Mesodermal cell (in vitro differentiated cells): ENCODE measurements at regions not wholly inside any gene's neighbourhood (a gene's known extent, or its start where the extent isn't known, plus 50 kb on each side); places are given as distances from the start of the nearest gene placed in this dataset.

Source experiments
- H3K27ac ChIP-seq: 2 replicates; pipeline ENCODE4 v1.7.0; 2013; ENCODE audit warnings: mild to moderate bottlenecking, low read depth, low read length, moderate library complexity; ENCODE audit not compliant: severe bottlenecking
- H3K36me3 ChIP-seq: 2 replicates; pipeline ENCODE4 v1.7.1; 2013; ENCODE audit warnings: mild to moderate bottlenecking, low read length, moderate library complexity; ENCODE audit not compliant: control insufficient read depth, insufficient read depth
- H3K4me1 ChIP-seq: one replicate; pipeline ENCODE4 v1.7.1; 2013; ENCODE audit warnings: mild to moderate bottlenecking, low read length; ENCODE audit not compliant: insufficient read depth, control insufficient read depth, poor library complexity, severe bottlenecking
- H3K4me3 ChIP-seq: 2 replicates; pipeline ENCODE4 v1.7.0; 2013; ENCODE audit warnings: low read length, control low read depth, mild to moderate bottlenecking; ENCODE audit not compliant: insufficient read depth, poor library complexity, severe bottlenecking; ENCODE audit errors: extremely low read depth
- H3K9me3 ChIP-seq: 2 replicates; pipeline ENCODE4 v1.7.1; 2013; ENCODE audit warnings: mild to moderate bottlenecking, low read length, moderate library complexity; ENCODE audit not compliant: control insufficient read depth
- WGBS, 2 experiments: methylation state at CpG; one replicate each; pipeline ENCODE4 v1.1.5; 2013; ENCODE audit warnings: missing lambda C conversion rate in 2 of 2; ENCODE audit not compliant: insufficient coverage in 2 of 2; 5-methylcytosine and 5-hydroxymethylcytosine counted together

DNA sequence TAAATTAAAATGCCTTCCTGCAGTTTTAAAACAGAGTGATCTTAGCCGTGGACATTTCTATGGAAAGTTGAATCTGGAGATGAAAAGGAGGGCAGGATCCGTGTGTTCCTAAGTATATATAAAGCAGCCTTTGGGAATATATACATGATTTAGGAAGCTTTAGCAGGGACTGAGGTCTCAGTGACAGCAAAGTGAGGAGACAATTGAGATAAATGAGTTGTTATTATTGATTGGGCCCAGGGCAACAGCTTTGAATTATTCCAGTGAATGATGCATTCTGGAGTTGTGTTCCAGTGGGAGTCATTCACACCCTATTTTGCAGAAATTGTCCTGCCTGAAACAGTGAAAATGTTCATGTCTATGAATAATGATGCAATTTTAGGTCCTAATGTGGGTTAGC lies 281.4 kb downstream of the BCHE start:
- WGBS, 2 experiments: 89 to 91% methylated on average over 2 of the region's 2 CpGs
- Histone ChIP-seq H3K27ac (no peak overlapping the region), H3K9me3 (no peaks in the 10 kb centered on the region), H3K36me3 (no peaks in the 10 kb centered on the region), H3K4me1 (no peaks in the 10 kb centered on the region), H3K4me3 (no peak overlapping the region)

DNA sequence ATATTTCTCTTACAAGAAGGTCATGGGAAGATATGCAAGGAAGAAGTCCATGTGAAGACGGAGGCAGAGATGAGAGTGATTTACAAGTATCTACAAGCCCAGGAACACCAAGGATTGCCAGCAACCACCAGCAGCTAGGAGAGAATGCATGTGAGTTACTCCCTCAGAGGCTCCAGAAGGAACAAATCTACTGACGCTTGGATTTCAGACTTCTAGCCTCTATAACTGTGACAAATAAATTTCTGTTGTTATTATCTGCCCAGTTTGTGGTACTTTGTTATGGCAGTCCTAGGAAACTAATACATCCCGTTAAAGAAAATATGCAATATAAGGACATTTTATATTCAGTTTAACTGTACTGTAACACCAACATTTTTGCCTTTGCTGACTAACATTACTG lies 283.9 kb downstream of the BCHE start:
- WGBS, 2 experiments: no CpG with 5 or more reads among the region's 3 CpGs
- Histone ChIP-seq H3K36me3 (no peaks in the 10 kb centered on the region), H3K4me1 (no peaks in the 10 kb centered on the region), H3K9me3 (no peaks in the 10 kb centered on the region), H3K27ac (no peak overlapping the region), H3K4me3 (no peak overlapping the region)

DNA sequence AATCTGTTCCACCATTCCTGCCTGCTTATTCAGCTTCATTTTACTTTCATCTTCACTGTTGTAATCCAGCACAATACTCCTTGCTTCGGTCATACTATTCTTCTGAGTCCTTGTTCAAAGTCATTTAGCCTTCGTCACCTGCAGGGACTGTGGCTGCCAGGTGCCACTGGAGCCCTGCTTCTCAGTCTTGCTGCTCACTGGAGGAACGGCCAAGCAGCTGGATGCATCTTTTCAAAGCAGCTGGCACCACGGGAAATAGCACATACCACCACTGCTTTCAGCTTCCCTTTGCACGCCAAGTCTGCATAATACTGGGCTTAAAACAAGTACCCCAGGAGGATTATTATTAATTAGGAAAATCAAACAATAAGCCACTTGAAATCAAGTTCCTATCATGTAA lies 287.6 kb downstream of the BCHE start:
- Histone ChIP-seq H3K27ac (no peak overlapping the region), H3K4me1 (no peaks in the 10 kb centered on the region), H3K9me3 (no peaks in the 10 kb centered on the region), H3K4me3 (no peak overlapping the region), H3K36me3 (no peaks in the 10 kb centered on the region)
- WGBS, 2 experiments: 83 to 89% methylated on average over 2 to 3 of the region's 5 CpGs

DNA sequence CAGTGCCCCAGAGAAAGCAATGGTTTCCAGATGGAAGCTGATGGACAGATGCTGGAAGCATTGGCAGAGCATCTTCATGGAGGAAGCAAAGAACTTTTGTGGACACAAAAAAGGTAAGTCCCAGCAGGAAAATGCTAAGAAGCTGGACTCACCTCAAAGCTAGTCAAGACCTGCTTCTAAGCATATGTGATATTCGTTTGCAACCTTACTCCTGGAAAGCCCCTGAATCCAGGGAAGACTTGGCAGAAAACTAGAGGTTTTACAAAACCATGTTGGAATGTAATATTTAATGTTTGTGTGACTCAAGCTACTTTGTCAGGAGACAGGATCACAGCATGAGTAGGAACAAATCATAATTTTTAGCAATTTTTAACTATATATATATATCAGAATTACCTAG lies 288.2 kb downstream of the BCHE start:
- WGBS, 2 experiments: 83% methylated on average over 1 of the region's 1 CpG
- H3K9me3 ChIP-seq: no peaks in the 10 kb centered on the region
- H3K4me3 ChIP-seq: no peak overlapping the region
- no peaks in the 10 kb centered on the region for H3K36me3 ChIP-seq
- no peak overlapping the region for H3K27ac ChIP-seq
- no peaks in the 10 kb centered on the region for H3K4me1 ChIP-seq

DNA sequence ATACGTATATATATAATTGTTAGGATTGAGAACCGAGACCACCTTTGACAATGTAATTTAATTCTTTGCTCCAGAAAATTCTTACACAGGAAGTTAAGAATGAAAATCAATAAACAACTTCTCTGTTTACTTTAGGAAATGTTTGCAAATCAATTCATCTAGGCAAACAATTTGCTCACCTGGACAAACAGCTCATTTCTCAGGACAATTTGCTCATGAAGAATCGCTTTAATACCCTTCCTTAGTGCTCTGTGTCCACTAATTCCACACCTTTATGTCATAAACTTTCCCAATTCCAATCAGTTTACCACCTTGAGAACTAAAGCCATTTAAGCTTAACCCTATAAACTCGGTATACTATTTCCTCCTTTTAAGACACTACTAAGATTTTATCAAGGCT lies 292.2 kb downstream of the BCHE start:
- no peaks in the 10 kb centered on the region for H3K9me3 ChIP-seq
- WGBS, 2 experiments: 71 to 94% methylated on average over 1 to 2 of the region's 4 CpGs
- H3K4me1 ChIP-seq: no peaks in the 10 kb centered on the region
- H3K27ac ChIP-seq: no peak overlapping the region
- no peaks in the 10 kb centered on the region for H3K36me3 ChIP-seq
- H3K4me3 ChIP-seq: no peak overlapping the region

DNA sequence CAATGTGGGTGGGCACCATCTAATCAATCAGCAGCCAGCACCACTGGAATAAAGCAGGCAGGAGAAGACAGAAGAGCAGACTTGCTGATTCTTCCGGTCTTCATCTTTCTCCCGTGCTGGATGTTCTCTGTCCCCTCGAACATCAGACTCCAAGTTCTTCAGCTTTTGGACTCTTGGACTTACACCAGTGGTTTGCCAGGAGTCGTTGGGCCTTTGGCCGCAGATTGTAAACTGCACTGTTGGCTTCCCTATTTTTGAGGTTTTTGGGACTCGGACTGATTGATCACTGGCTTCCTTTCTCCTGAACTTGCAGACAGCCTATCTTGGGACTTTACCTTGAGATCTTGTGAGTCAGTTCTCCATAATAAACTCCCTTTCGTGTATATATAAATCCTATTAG lies 292.8 kb downstream of the BCHE start:
- Histone ChIP-seq H3K27ac (no peak overlapping the region), H3K9me3 (no peaks in the 10 kb centered on the region)
- 91 to 93% methylated on average over 6 of the region's 7 CpGs for WGBS, 2 experiments

DNA sequence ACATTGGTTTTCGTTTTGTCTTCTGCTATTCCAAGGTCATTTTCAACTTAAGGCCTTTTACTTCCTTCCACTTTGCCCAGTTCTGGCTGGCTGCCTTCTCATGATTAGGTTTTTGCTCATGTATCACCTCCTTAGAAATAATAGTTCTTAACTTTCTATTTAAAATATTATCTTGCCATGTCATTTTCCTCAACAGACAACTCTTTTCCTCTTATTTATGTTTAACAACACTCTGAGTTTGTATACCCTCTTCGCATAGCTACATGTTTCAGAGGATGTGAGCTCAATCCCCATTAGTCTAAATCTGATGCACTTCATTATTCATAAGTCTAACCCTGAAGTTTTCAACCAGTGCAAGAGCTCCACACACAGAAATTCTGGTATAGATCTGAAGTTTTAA lies 299.1 kb downstream of the BCHE start:
- Histone ChIP-seq H3K27ac (no peak overlapping the region), H3K36me3 (no peaks in the 10 kb centered on the region), H3K4me3 (no peak overlapping the region), H3K4me1 (no peaks in the 10 kb centered on the region), H3K9me3 (no peaks in the 10 kb centered on the region)
- 61 to 95% methylated on average over 2 of the region's 2 CpGs for WGBS, 2 experiments

More for the DNA sequence above, 292.8 kb downstream of the BCHE start:
- Histone ChIP-seq H3K4me1 (no peaks in the 10 kb centered on the region), H3K4me3 (no peak overlapping the region), H3K36me3 (no peaks in the 10 kb centered on the region)

DNA sequence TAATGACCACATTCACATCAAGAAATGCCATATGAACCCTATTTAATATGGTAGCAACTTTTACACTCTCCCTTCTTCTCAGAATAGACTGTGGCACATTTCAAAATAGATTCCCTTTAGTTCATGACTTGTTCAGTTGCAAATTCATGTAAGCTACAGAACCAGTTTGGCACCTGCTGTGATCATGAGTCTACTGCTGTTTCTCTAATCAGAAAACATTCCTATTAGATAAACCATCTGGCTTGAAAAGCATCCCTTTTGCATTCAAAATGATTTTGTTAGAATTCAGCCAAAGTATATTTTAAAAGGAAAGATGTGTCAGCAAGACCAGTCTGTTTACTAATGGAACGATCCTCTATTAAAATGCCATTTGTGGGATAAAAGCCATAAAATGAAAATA lies 304.4 kb downstream of the BCHE start:
- Histone ChIP-seq H3K4me1 (no peaks in the 10 kb centered on the region), H3K9me3 (no peaks in the 10 kb centered on the region), H3K27ac (no peak overlapping the region), H3K36me3 (no peaks in the 10 kb centered on the region), H3K4me3 (no peak overlapping the region)
- no CpG with 5 or more reads among the region's 1 CpG for WGBS, 2 experiments

DNA sequence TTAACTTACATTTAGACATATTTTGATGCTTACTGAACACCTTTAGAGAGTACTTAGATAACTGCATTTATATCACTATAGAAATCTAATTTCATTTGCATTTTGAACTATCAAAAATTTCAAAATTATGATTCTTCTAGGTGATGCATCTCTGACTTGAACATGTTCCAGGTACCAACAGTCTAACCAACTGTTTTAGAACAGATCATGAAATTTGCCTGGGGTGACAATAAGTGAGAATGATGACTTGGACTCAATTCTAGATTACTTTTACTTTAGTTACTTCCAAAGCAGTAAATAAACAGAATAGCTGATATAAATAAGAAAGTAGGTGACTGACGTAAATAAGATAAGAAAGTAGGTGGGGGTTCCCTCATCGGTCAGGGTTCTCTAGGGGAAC lies 307.8 kb downstream of the BCHE start:
- no peaks in the 10 kb centered on the region for H3K4me1 ChIP-seq
- H3K4me3 ChIP-seq: no peak overlapping the region
- H3K9me3 ChIP-seq: no peaks in the 10 kb centered on the region
- WGBS, 2 experiments: 86 to 92% methylated on average over 2 of the region's 2 CpGs
- H3K27ac ChIP-seq: no peak overlapping the region
- H3K36me3 ChIP-seq: no peaks in the 10 kb centered on the region

DNA sequence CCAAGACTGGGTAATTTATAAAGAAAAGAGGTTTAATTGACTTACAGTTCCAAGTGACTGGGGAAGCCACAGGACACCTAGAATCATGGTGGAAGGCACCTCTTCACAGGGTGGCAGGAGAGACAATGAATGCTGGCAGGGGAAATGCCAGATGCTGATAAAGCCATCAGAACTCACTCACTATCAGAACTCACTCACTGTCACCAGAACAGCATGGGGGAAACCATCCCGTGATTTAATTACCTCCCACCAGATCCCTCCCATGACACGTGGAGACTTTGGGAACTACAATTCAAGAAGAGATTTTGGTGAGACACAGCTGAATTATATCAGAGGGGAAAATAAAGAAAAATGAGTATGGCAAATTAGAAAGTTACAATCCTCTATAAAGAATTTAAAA lies 310.9 kb downstream of the BCHE start:
- WGBS, 2 experiments: no CpG with 5 or more reads among the region's 2 CpGs
- H3K4me1 ChIP-seq: no peaks in the 10 kb centered on the region
- no peak overlapping the region for H3K4me3 ChIP-seq
- H3K36me3 ChIP-seq: no peaks in the 10 kb centered on the region
- no peak overlapping the region for H3K27ac ChIP-seq
- no peaks in the 10 kb centered on the region for H3K9me3 ChIP-seq

DNA sequence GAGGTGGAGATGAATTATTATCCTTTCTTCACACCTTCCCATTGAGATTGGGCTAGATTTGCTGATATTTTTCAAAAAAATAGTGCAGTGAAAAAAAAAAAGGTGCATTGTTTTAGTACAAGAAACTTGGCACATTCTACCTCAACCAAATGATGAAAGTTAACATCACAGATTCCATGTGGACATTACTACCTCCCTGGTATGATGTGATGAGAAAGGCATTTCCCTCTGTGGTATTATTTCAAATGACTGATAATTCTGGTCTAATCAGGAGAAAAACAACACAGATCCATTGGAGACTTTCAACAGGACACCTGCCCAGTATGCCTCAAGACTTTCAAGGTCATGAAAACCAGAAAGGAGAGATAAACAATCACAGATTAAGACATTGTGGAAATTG lies 313.4 kb downstream of the BCHE start:
- H3K4me3 ChIP-seq: no peak overlapping the region
- H3K27ac ChIP-seq: no peak overlapping the region
- H3K9me3 ChIP-seq: no peaks in the 10 kb centered on the region
- no peaks in the 10 kb centered on the region for H3K36me3 ChIP-seq
- H3K4me1 ChIP-seq: peaks cover under 1% of the 10 kb centered on the region

DNA sequence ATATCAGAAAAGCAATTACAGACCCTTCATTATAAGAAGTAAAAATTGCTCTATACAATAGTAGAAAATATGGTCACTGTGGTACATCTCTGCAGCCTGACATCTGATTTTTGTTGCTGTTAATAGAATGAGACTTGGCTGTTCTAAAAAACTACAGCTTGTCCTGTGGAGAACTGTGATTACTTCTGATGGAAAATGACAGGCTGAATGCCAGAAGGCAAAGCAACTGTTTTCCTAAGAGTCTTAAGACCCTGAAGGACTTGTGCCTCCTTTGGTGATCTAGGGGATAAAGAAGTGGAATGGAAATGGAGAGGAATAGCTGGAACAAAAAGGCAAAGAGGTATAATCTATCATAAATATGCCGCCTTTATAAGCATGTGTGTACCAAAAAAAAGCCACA lies 314.8 kb downstream of the BCHE start:
- no peak overlapping the region for H3K4me3 ChIP-seq
- H3K9me3 ChIP-seq: no peaks in the 10 kb centered on the region
- H3K36me3 ChIP-seq: no peaks in the 10 kb centered on the region
- peaks cover 9% of the 10 kb centered on the region for H3K4me1 ChIP-seq
- no peak overlapping the region for H3K27ac ChIP-seq
- WGBS, 2 experiments: no CpG with 5 or more reads among the region's 1 CpG
